Stimulated activated CD8-positive, alpha-beta memory T cell treated with anti-CD3 and anti-CD28 coated beads, Interleukin-4, amount 100 ng/mL, for 24 hours (primary cell): ENCODE measurements at regions not wholly inside any gene's neighbourhood (a gene's known extent, or its start where the extent isn't known, plus 50 kb on each side); places are given as distances from the start of the nearest gene placed in this dataset.
A peak's percentile ranks its signal among the peaks of the same experiment; 100 is the strongest.
"Not testable (repeated sequence)": the region's sequence is repeated elsewhere in the genome, so short reads cannot be mapped to it uniquely, and the experiment has no call there.

Source experiments
- DNase-seq: peaks from one replicate; pipeline ENCODE4 v3.0.0-alpha.2; 2020; ENCODE audit warnings: low read depth

- not testable (repeated sequence) for DNase-seq
Observed at GRCh38 chr16:29160171-29160570, 175.3 kb downstream of the LAT start.

- DNase-seq = not testable (repeated sequence)
Observed at GRCh38 chr16:29159603-29160002, 174.8 kb downstream of the LAT start.

- no peak for DNase-seq
Observed at GRCh38 chr16:29158785-29159184, 173.9 kb downstream of the LAT start.

DNA sequence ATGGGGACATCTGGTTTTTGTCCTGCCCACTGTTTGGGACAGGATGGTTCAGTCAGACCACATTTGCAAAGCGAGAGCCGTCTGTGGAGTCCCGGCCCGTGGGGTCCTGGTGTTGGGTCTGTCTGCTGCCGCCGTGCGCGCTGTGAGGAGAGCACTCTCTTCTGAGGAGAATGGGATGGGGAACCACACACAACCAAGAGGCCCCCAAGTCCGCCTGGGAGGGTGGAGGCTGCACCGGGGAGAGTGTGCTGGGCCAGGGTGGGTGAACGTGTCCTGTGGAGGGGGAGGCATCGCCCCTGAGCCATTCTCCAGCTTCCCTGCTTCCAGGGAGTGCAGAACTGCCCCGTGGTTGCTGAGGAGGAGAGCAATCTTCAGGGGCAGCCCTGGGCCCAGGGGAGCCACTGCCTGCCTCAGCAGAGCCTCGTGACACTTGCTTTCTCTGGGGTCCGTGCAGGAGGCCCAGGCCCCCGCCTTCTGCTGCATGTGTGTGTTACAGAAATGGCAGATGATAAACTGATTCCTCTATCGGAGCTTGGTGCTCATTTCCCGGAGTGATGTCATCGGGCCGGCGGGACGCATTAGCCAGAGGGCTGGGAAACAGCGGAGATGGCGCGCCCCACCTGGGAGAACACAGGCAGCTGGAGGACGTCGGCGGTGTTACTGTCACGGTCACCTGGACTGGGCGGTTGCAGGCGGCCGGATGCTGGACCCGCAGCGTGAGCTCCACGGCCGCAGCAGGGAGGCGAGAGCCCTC, 173.4 kb downstream of the LAT start:
- not testable (repeated sequence) for DNase-seq

DNA sequence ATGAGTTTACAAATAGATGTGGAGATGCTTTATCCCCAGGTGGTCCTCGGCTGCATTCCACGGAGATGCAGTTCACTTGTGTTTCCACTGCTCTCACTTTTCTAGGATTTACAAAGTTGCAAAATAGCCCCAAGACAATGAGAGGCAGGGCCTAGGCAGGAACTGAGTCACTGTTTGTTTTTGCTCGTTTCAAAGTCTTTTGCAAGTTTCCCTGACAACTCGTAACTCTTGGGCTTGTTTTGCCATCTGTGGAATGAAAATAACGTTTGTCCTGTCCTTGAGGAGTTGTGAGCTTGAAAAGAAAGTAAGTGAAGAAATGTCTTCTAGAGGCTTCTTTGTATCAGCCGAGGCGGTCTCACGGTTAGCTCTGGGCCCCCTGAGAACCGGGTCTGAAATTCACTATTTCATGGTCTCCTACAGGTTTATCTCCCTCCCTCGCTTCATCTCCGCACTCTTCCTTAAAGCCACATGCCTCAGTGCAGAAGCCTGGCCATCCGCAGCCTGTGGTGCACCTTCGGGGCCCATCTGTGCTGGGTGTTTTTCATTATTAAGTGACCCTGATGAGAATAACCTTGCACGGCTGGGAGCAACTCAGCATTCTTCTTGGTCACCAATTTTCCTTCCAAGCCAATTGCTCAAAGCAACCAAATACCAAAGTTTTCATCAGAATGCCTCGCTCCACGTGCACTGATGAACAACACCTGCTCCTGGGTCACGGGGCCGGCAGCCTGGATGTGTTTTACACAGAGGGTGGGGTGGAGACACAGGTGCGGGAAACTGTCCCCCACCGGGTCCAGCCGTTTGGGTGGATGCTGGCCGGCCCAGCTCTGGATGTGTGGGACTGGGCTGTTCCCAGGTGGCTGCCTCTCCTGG, 172.4 kb downstream of the LAT start:
- not testable (repeated sequence) for DNase-seq

GRCh38 chr16:29156511-29156910, 171.7 kb downstream of the LAT start:
- DNase-seq = no peak

GRCh38 chr16:29155866-29156200, 171.0 kb downstream of the LAT start:
- not testable (repeated sequence) for DNase-seq

DNA sequence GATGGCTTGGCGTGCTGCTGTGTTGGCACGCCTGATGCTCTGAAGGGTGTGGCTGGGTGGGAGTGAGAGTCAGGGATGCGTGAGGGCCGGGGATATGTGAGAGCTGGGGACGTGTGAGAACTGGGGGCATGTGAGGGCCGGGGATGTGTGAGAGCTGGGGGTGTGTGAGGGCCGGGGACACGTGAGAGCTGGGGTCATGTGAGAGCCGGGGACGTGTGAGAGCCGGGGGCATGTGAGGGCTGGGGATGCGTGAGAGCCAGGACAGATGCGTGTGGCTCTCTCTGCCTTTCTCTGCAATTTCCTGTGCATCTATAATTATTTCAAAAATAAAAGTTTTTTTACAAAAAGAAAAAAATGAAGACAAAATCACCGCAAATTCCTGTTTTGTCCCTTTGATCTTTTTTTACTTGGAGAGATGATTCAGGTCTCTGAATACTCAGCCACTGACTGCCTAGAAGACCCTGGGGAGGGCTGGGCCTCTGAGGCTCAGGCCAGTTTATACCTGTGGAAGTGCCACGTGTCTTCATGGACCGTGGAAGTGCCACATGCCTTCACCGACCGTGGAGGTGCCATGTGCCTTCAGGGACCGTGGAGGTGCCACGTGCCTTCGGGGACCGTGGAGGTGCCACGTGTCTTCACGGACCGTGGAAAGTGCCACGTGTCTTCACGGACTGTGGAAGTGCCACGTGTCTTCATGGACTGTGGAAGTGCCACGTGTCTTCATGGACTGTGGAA, 170.4 kb downstream of the LAT start:
- DNase-seq = not testable (repeated sequence)

- no peak for DNase-seq
Observed at GRCh38 chr16:29154676-29155121, 169.8 kb downstream of the LAT start.

DNA sequence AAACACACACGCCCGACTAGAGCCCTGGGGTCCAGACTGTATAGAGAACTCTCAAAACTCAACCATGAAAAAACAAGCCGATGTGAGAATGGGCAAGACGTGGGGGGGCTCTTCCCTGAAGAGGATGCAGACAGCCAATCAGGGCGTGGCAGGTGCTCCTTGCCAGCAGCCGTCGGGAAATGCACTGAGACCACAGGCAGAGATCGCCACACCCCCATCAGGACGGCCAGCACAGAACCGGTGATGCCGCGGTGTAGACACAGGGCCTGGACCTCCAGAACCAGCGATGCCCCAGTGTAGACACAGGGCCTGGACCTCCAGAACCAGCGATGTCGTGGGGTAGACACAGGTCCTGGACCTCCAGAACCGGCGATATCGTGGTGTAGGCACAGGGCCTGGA, 169.2 kb downstream of the LAT start:
- no peak for DNase-seq

GRCh38 chr16:29153307-29153706, 168.5 kb downstream of the LAT start:
- not testable (repeated sequence) for DNase-seq

- DNase-seq = not testable (repeated sequence)
Observed at GRCh38 chr16:29152544-29153031, 167.7 kb downstream of the LAT start.

DNA sequence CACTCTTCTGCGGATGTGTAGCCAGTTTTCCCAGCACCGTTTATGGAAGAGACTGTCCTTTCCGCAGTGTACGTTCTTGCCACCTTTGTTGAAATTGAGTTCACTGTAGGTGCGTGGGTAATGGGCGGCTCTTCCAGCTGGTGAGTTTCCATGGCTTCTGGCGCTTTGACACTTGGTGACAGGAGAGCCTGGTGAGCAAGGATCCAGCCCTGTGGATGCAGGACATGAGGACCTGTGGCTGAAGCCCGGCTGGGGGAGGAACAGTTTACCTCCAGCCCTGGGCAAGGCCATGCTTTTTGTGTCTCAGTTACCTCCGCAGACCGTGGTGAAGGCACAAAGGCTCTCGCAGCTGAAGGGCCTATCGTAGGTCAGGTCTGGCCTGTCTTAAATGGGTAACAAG, 166.5 kb downstream of the LAT start:
- no peak for DNase-seq

DNA sequence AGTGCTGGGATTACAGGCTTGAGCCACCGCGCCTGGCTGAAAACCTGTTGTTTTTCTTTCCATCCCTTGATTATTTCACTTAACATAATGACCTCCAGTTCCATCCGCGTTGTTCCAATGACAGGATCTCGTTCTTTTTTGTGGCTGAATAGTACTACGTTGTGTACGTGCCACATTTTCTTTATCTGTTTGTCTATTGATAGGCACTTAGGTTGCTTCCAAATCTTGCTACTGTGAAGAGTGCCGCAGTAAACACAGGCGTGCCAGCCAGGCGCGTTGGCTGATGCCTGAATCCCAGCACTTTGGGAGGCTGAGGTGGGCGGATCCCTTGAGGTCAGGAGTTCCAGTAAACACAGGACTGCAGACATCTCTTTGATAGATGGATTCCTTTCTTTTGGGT, 165.1 kb downstream of the LAT start:
- DNase-seq = not testable (repeated sequence)

DNA sequence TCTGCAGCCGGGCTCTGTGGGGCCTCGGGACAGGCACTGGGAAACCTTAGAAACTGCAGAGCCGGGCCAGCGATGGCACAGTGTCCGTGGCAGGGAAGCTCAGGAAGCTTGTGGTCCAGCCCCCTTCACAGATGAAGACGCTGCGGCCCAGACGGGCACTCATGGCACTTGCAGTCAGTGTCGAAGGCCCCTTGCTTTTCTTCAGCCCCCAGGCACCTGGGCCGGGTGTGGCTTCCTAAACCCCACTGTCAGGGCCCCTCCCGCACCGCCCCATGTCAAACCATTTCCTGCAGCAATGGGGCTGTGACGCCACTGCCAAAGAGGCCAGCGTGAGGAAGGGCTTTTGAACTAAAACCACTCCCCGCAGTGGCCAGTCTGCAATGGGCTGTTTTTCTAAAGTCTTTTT, 164.0 kb downstream of the LAT start:
- peak; percentile 42 for DNase-seq

DNA sequence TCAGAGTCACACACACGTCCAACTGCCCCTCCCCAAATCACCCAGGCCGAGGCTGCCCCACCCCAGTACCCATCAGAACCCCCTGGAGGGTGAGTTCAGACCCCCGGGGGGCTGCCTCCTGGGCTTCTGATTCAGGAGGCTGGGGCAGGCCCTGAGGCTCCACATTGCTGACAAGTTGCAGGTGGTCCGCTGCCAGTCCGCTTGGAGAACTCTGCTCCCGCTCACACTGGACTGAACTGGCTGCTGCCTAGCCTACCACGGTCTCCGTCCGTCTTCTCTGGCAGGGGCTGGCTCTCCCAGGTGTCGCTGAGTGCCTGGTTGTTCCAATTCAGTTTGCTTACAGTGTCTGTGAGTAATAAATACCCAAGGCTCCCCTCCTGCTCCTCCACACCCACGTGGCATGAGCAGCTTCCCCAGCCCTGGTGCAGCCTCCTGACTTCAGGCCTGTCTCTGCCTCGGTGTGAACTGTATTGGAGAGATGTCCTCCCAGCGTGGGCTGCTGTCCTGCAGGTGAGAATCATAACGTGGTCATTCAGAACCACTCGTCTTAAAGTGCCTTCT, 163.4 kb downstream of the LAT start:
- DNase-seq = no peak

- DNase-seq = not testable (repeated sequence)
Observed at GRCh38 chr16:29147710-29148109, 162.9 kb downstream of the LAT start.

GRCh38 chr16:29146808-29147643, 162.2 kb downstream of the LAT start:
- DNase-seq = not testable (repeated sequence)

DNA sequence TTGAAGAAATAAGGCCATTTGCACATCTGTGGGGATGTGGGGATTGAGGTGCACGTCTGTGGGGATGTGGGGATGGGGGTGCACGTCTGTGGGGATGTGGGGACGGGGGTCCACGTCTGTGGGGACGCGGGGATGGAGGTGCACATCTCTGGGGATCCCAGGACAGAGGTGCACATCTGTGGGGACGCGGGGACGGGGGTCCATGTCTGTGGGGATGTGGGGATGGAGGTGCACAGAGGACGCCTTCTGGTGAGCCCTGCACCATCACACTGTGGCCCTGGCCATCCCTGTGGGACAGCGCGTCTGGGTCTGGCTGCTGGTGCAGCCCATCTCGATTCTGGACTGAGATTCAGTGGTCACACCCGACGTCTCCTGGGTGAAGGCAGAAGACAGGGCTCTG, 161.4 kb downstream of the LAT start:
- no peak for DNase-seq

DNA sequence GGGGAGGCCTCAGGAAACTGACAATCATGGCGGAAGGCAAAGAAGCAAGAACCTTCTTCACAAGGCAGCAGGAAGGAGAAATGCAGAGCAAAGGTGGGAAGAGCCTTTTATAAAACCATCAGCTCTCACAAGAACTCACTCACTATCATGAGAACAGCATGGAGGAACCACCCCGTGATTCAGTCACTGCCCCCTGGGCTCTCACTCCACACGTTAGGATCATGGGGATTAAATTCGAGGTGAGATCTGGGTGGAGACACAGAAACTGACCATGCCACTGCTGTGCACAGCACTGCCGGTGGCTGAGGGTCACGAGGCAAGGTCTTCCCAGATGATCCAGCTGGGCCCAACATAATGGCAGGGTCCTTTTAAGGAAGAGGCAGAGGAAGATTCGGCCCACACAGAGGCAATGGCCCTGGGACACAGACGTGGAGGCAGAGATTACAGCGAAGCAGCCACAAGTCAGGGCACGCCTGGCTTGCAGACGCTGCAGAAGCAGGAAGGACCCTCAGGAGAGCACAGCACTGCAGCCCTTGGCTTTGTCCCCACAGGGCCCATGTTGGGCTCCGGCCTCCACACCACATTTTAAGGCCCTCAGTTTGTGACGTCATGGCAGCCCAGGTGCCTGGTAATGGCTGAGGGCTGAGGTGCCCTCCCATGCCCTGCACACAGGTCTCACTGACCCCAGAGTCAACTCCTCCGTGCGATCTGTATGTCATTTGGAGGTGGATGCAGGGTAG, 160.8 kb downstream of the LAT start:
- DNase-seq = not testable (repeated sequence)
